GM23338 (cell line): ENCODE measurements at regions not wholly inside any gene's neighbourhood (a gene's known extent, or its start where the extent isn't known, plus 50 kb on each side); places are given as distances from the start of the nearest gene placed in this dataset.

Experiments used
- ATAC-seq: fragments of 200-7000 bp; cut with Tn5 transposase; 3 replicates; pipeline ENCODE4 v1.9.1; 2020
- DNase-seq: peaks from one replicate; pipeline ENCODE4 v3.0.0-alpha.2; 2015; ENCODE audit warnings: low spot score
- H2AFZ ChIP-seq: fragments of 200-600 bp; sonication (generic); 2 replicates; pipeline ENCODE4 v1.8.0; 2016; ENCODE audit warnings: antibody characterized with exemption, mild to moderate bottlenecking, moderate library complexity
- H3F3A ChIP-seq: fragments of 200-600 bp; sonication (generic); replicated peaks from 2 replicates; pipeline ENCODE4 v1.8.0; 2017; ENCODE audit warnings: antibody characterized with exemption, mixed run types, low read depth
- H3K27ac ChIP-seq: fragments of 200-600 bp; sonication (generic); 2 replicates; pipeline ENCODE4 v1.6.1; 2016; ENCODE audit warnings: low read depth
- H3K27me3 ChIP-seq: fragments of 200-600 bp; sonication (generic); 2 replicates; pipeline ENCODE4 v1.8.0; 2016; ENCODE audit warnings: mild to moderate bottlenecking, mixed run types, moderate library complexity; ENCODE audit not compliant: insufficient read depth
- H3K36me3 ChIP-seq: fragments of 200-600 bp; sonication (generic); 2 replicates; pipeline ENCODE4 v1.8.0; 2016; ENCODE audit warnings: mild to moderate bottlenecking; ENCODE audit not compliant: insufficient read depth
- H3K4me1 ChIP-seq: fragments of 200-600 bp; sonication (generic); 2 replicates; pipeline ENCODE4 v1.8.0; 2016; ENCODE audit warnings: mild to moderate bottlenecking, moderate library complexity; ENCODE audit not compliant: insufficient read depth
- H3K4me2 ChIP-seq: fragments of 200-600 bp; sonication (generic); 2 replicates; pipeline ENCODE4 v1.7.1; 2017; ENCODE audit warnings: mixed run types
- H3K4me3 ChIP-seq: fragments of 200-600 bp; sonication (generic); 2 replicates; pipeline ENCODE4 v1.6.1; 2016; ENCODE audit warnings: mixed run types
- H3K79me2 ChIP-seq: fragments of 200-600 bp; sonication (generic); replicated peaks from 2 replicates; pipeline ENCODE4 v1.8.0; 2017; ENCODE audit warnings: mild to moderate bottlenecking; ENCODE audit not compliant: insufficient read depth
- H3K9me2 ChIP-seq: fragments of 200-600 bp; sonication (generic); 2 replicates; pipeline ENCODE4 v1.8.0; 2017; ENCODE audit not compliant: insufficient read depth
- H4K20me1 ChIP-seq: fragments of 200-600 bp; sonication (generic); replicated peaks from 2 replicates; pipeline ENCODE4 v1.8.0; 2017; ENCODE audit warnings: mild to moderate bottlenecking; ENCODE audit not compliant: insufficient read depth
- H3K27ac Mint-ChIP-seq: 2 replicates; pipeline ENCODE4 v1.8.0; 2020; ENCODE audit warnings: inconsistent platforms, mild to moderate bottlenecking, moderate library complexity, mixed read lengths
- H3K27me3 Mint-ChIP-seq: 3 replicates; pipeline ENCODE4 v1.8.0; 2022; ENCODE audit warnings: low read depth, mild to moderate bottlenecking, moderate library complexity, mixed read lengths, inconsistent platforms; ENCODE audit not compliant: insufficient read depth, poor library complexity
- H3K36me3 Mint-ChIP-seq: 3 replicates; pipeline ENCODE4 v1.8.0; 2021; ENCODE audit warnings: low read depth, mild to moderate bottlenecking, inconsistent platforms, moderate library complexity, mixed read lengths
- H3K4me1 Mint-ChIP-seq: 3 replicates; pipeline ENCODE4 v1.8.0; 2020; ENCODE audit warnings: mild to moderate bottlenecking, inconsistent platforms, mixed read lengths
- H3K4me3 Mint-ChIP-seq: 3 replicates; pipeline ENCODE4 v1.8.0; 2021; ENCODE audit warnings: moderate library complexity, mild to moderate bottlenecking, inconsistent platforms, mixed read lengths
- H3K9me3 Mint-ChIP-seq: 3 replicates; pipeline ENCODE4 v1.8.0; 2020; ENCODE audit warnings: moderate library complexity, mild to moderate bottlenecking, inconsistent platforms, mixed read lengths
- CREB1 ChIP-seq: fragments of 250-450 bp; sonication (Bioruptor Pico); IDR thresholded peaks from 2 replicates; pipeline ENCODE4 v1.5.0; 2020; ENCODE audit warnings: low read depth, mild to moderate bottlenecking, moderate library complexity
- EZH2 ChIP-seq: fragments of 200-600 bp; sonication (generic); IDR thresholded peaks from one replicate; pipeline ENCODE4 v1.8.0; 2017; ENCODE audit warnings: antibody characterized with exemption, mild to moderate bottlenecking, low read depth; ENCODE audit not compliant: unreplicated experiment
- EZH2phosphoT487 ChIP-seq: fragments of 200-600 bp; sonication (generic); IDR thresholded peaks from one replicate; pipeline ENCODE4 v1.8.1; 2018; ENCODE audit warnings: antibody characterized with exemption; ENCODE audit not compliant: unreplicated experiment
- JUNB ChIP-seq: IDR thresholded peaks from one replicate; pipeline ENCODE4 v1.6.1; 2016; ENCODE audit warnings: antibody characterized with exemption; ENCODE audit not compliant: unreplicated experiment
- NANOG ChIP-seq: IDR thresholded peaks from 2 replicates; pipeline ENCODE4 v1.6.1; 2016; ENCODE audit warnings: antibody characterized with exemption, borderline replicate concordance
- POLR2AphosphoS5 ChIP-seq: IDR thresholded peaks from 2 replicates; pipeline ENCODE4 v1.6.1; 2016; ENCODE audit warnings: antibody characterized with exemption, low read depth
- STAT1 ChIP-seq: IDR thresholded peaks from one replicate; pipeline ENCODE4 v1.6.1; 2016; ENCODE audit warnings: antibody characterized with exemption; ENCODE audit not compliant: unreplicated experiment
- ZNF114 ChIP-seq: fragments of 250-450 bp; sonication (Bioruptor Pico); IDR thresholded peaks from 2 replicates; pipeline ENCODE4 v1.5.0; 2020; ENCODE audit warnings: mild to moderate bottlenecking, moderate library complexity
- ZNF331 ChIP-seq: fragments of 250-450 bp; sonication (Bioruptor Pico); IDR thresholded peaks from 2 replicates; pipeline ENCODE4 v1.5.0; 2020; ENCODE audit warnings: low read depth, mild to moderate bottlenecking, moderate library complexity
- TF ChIP-seq, protein P1 (sequence below), 2 experiments: fragments of 200-600 bp in 1 of 2; sonication (generic) in 1 of 2; conservative IDR thresholded peaks; 2 replicates each; pipeline versions ENCODE4 v1.5.1 to v1.6.1; 2016 to 2017; ENCODE audit warnings: antibody characterized with exemption in 2 of 2, low read depth in 2 of 2, mild to moderate bottlenecking in 2 of 2, moderate library complexity in 1 of 2
- TF ChIP-seq, protein P2 (sequence below): IDR thresholded peaks from 2 replicates; pipeline ENCODE4 v1.6.1; 2016; ENCODE audit warnings: antibody characterized with exemption
- TF ChIP-seq, protein P3 (sequence below): IDR thresholded peaks from one replicate; pipeline ENCODE4 v1.6.1; 2018; ENCODE audit warnings: antibody characterized with exemption; ENCODE audit not compliant: unreplicated experiment

DNA sequence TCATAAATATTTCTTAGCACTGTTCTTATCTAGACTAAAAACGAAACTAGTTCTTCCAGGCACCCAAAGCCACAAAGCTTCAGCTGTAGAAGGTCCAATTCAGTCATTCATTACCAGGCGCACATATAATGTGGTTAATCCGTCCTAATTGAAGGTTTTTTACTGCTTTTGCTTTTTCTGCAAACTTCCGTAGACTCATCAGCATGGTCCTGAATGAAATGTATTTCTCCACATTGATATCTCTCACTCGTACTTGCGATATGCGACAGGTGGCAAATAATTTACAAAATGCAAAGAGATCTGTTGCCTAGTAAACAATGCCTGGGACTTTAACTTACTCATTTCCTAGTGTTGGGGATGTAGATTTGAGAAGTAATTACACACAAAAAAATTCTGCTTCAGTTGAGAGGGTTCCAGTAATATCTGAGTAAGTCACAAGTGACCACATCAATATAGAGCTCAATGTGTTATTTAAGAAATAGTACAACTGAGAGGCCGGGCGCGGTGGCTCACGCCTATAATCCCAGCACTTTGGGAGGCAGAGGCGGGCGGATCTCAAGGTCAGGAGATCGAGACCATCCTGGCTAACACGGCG lies 75.0 kb upstream of the MBNL1 start (continued):
- TF ChIP-seq, protein P1, sequence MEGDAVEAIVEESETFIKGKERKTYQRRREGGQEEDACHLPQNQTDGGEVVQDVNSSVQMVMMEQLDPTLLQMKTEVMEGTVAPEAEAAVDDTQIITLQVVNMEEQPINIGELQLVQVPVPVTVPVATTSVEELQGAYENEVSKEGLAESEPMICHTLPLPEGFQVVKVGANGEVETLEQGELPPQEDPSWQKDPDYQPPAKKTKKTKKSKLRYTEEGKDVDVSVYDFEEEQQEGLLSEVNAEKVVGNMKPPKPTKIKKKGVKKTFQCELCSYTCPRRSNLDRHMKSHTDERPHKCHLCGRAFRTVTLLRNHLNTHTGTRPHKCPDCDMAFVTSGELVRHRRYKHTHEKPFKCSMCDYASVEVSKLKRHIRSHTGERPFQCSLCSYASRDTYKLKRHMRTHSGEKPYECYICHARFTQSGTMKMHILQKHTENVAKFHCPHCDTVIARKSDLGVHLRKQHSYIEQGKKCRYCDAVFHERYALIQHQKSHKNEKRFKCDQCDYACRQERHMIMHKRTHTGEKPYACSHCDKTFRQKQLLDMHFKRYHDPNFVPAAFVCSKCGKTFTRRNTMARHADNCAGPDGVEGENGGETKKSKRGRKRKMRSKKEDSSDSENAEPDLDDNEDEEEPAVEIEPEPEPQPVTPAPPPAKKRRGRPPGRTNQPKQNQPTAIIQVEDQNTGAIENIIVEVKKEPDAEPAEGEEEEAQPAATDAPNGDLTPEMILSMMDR (conservative IDR thresholded peaks at IDR 0.05; ENCODE audit: low read depth in 2 of 2): no peak
- TF ChIP-seq STAT1: no peak
- TF ChIP-seq, protein P2, sequence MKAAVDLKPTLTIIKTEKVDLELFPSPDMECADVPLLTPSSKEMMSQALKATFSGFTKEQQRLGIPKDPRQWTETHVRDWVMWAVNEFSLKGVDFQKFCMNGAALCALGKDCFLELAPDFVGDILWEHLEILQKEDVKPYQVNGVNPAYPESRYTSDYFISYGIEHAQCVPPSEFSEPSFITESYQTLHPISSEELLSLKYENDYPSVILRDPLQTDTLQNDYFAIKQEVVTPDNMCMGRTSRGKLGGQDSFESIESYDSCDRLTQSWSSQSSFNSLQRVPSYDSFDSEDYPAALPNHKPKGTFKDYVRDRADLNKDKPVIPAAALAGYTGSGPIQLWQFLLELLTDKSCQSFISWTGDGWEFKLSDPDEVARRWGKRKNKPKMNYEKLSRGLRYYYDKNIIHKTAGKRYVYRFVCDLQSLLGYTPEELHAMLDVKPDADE: no peak
- no peak for TF ChIP-seq ZNF331
- no peak for TF ChIP-seq POLR2AphosphoS5
- TF ChIP-seq EZH2: no peak
- TF ChIP-seq, protein P3, sequence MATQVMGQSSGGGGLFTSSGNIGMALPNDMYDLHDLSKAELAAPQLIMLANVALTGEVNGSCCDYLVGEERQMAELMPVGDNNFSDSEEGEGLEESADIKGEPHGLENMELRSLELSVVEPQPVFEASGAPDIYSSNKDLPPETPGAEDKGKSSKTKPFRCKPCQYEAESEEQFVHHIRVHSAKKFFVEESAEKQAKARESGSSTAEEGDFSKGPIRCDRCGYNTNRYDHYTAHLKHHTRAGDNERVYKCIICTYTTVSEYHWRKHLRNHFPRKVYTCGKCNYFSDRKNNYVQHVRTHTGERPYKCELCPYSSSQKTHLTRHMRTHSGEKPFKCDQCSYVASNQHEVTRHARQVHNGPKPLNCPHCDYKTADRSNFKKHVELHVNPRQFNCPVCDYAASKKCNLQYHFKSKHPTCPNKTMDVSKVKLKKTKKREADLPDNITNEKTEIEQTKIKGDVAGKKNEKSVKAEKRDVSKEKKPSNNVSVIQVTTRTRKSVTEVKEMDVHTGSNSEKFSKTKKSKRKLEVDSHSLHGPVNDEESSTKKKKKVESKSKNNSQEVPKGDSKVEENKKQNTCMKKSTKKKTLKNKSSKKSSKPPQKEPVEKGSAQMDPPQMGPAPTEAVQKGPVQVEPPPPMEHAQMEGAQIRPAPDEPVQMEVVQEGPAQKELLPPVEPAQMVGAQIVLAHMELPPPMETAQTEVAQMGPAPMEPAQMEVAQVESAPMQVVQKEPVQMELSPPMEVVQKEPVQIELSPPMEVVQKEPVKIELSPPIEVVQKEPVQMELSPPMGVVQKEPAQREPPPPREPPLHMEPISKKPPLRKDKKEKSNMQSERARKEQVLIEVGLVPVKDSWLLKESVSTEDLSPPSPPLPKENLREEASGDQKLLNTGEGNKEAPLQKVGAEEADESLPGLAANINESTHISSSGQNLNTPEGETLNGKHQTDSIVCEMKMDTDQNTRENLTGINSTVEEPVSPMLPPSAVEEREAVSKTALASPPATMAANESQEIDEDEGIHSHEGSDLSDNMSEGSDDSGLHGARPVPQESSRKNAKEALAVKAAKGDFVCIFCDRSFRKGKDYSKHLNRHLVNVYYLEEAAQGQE: no peak
- TF ChIP-seq CREB1: no peak

DNA sequence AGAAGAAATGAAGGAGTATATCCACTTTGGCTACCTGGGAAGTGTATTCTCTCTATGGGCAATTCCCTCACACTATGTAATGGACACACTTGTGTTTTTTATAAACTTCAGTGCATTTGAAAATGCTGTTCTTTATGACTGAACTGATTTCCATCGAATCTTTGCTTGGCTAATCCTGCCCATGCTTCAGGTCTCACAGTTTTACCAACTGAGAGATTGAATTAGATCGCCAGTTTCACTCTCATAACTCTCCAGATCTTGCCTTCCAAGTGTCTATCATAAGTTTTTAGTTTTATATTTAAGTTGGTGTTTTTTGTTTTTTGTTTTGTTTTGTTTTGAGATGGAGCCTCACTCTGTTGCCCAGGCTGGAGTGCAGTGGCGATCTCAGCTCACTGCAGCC lies 73.5 kb upstream of the MBNL1 start:
- H3K4me1 Mint-ChIP-seq: peaks cover 8% of the 10 kb centered on the region; the same call in 2 of the 3 replicates
- DNase-seq (no peak), ATAC-seq (no peak)
- no peaks in the 10 kb centered on the region for H3K36me3 ChIP-seq
- no peak overlapping the region for H3K4me3 Mint-ChIP-seq
- H3K79me2 ChIP-seq: no peaks in the 10 kb centered on the region
- H3K36me3 Mint-ChIP-seq: no peaks in the 10 kb centered on the region
- no peaks in the 10 kb centered on the region for H3K4me1 ChIP-seq
- no peak overlapping the region for H3K4me3 ChIP-seq
- H4K20me1 ChIP-seq: no peaks in the 10 kb centered on the region
- no peak overlapping the region for H3K27ac ChIP-seq
- no peaks in the 10 kb centered on the region for H3K9me3 Mint-ChIP-seq
- H2AFZ ChIP-seq: no peak overlapping the region
- no peaks in the 10 kb centered on the region for H3K27me3 Mint-ChIP-seq
- H3K27me3 ChIP-seq: no peaks in the 10 kb centered on the region
- no peaks in the 10 kb centered on the region for H3K9me2 ChIP-seq
- no peak overlapping the region for H3K27ac Mint-ChIP-seq
- H3F3A ChIP-seq: no peaks in the 10 kb centered on the region
- no peak overlapping the region for H3K4me2 ChIP-seq
- no peak for TF ChIP-seq ZNF114 (CRISPR knock-in tag)
- TF ChIP-seq POLR2AphosphoS5: no peak
- TF ChIP-seq ZNF331: no peak
- no peak for TF ChIP-seq NANOG
- TF ChIP-seq, protein P1 (conservative IDR thresholded peaks at IDR 0.05; ENCODE audit: low read depth in 2 of 2): no peak
- TF ChIP-seq JUNB: no peak
- no peak for TF ChIP-seq STAT1
- TF ChIP-seq, protein P2: no peak
- no peak for TF ChIP-seq CREB1
- TF ChIP-seq, protein P3: no peak
- TF ChIP-seq EZH2phosphoT487: no peak
